ENCODE measurements at regions not wholly inside any gene's neighbourhood (a gene's known extent, or its start where the extent isn't known, plus 50 kb on each side); places are given as distances from the start of the nearest gene placed in this dataset.

GRCh38 chr12:127489061-127489460 lies 777.9 kb upstream of the TMEM132C start:
- TF ChIP-seq CTCF (conservative IDR thresholded peaks at IDR 0.05; ENCODE audit: low read depth in 2 of 2) (no peak), STAT1 (IDR thresholded peaks at IDR 0.05; ENCODE audit: unreplicated experiment) (no peak), POLR2AphosphoS5 (IDR thresholded peaks at IDR 0.05; ENCODE audit: low read depth) (no peak), EZH2phosphoT487 (IDR thresholded peaks at IDR 0.05; ENCODE audit: unreplicated experiment) (no peak), REST (IDR thresholded peaks at IDR 0.05; ENCODE audit: unreplicated experiment) (no peak), ETS1 (IDR thresholded peaks at IDR 0.05) (no peak), CREB1 (CRISPR knock-in tag; IDR thresholded peaks at IDR 0.05; ENCODE audit: low read depth) (no peak), EZH2 (IDR thresholded peaks at IDR 0.05; ENCODE audit: low read depth, unreplicated experiment) (no peak), NANOG (IDR thresholded peaks at IDR 0.05; ENCODE audit: borderline replicate concordance) (no peak)
